Caco-2 (cell line): ENCODE measurements at regions not wholly inside any gene's neighbourhood (a gene's known extent, or its start where the extent isn't known, plus 50 kb on each side); places are given as distances from the start of the nearest gene placed in this dataset.

Experiments used
- BruUV-seq: library from RNA; stranded (reverse); fragments of 400-500 nt; replicated peaks from 2 replicates; lab custom pipeline; 2021; lab: Mats Ljungman, UMichigan
- CTCF ChIA-PET: fragments of 300-600 bp; sonication (Branson Sonifier 250); formaldehyde crosslinking; loops from one replicate; lab custom pipeline; 2022; ENCODE audit warnings: antibody characterized with exemption; lab: Charles Lee
- POLR2A ChIA-PET: fragments of 300-600 bp; sonication (Branson Sonifier 250); formaldehyde crosslinking; loops from one replicate; lab custom pipeline; 2022; ENCODE audit warnings: antibody characterized with exemption; lab: Charles Lee
- DNase-seq, 2 experiments: peaks; one replicate each; pipeline versions ENCODE4 v3.0.0 to v3.0.0-alpha.2; 2020 to 2022
- H3K27me3 ChIP-seq: replicated peaks from 2 replicates; pipeline ENCODE4 v1.6.0; 2011; ENCODE audit warnings: low read length; ENCODE audit not compliant: control insufficient read depth, insufficient read depth
- H3K36me3 ChIP-seq: 2 replicates; pipeline ENCODE4 v1.5.1; 2011; ENCODE audit warnings: low read length; ENCODE audit not compliant: control insufficient read depth, insufficient read depth
- H3K4me1 ChIP-seq: fragments of 250-450 bp; sonication (Bioruptor Pico); 2 replicates; pipeline ENCODE4 v1.5.1; 2020; ENCODE audit warnings: mild to moderate bottlenecking
- H3K4me3 ChIP-seq: 2 replicates; pipeline ENCODE4 v1.5.1; 2011; ENCODE audit warnings: low read depth, mild to moderate bottlenecking, control low read depth, low read length
- H3K9me3 ChIP-seq: fragments of 250-450 bp; sonication (Bioruptor Pico); 2 replicates; pipeline ENCODE4 v1.5.1; 2020; ENCODE audit warnings: mild to moderate bottlenecking, moderate library complexity
- H3K27ac Mint-ChIP-seq: one replicate; pipeline ENCODE4 v1.8.0; 2022; ENCODE audit warnings: mixed read lengths; ENCODE audit not compliant: unreplicated experiment
- H3K27me3 Mint-ChIP-seq: one replicate; pipeline ENCODE4 v1.8.0; 2022; ENCODE audit warnings: mixed read lengths; ENCODE audit not compliant: insufficient read depth, unreplicated experiment
- H3K36me3 Mint-ChIP-seq: one replicate; pipeline ENCODE4 v1.8.0; 2022; ENCODE audit warnings: mild to moderate bottlenecking, mixed read lengths; ENCODE audit not compliant: insufficient read depth, unreplicated experiment
- H3K4me1 Mint-ChIP-seq: one replicate; pipeline ENCODE4 v1.8.0; 2022; ENCODE audit warnings: low read depth, mixed read lengths; ENCODE audit not compliant: unreplicated experiment
- H3K4me3 Mint-ChIP-seq: one replicate; pipeline ENCODE4 v1.8.0; 2022; ENCODE audit warnings: mild to moderate bottlenecking, moderate library complexity, mixed read lengths; ENCODE audit not compliant: unreplicated experiment
- H3K9me3 Mint-ChIP-seq: one replicate; pipeline ENCODE4 v1.8.0; 2022; ENCODE audit warnings: mixed read lengths; ENCODE audit not compliant: unreplicated experiment
- CTCF ChIP-seq, 2 experiments: fragments of 200-600 bp in 1 of 2; IDR thresholded peaks; 1 replicate in 1 of 2; 2 replicates in 1 of 2; pipeline versions ENCODE4 v1.5.1 to v1.8.0; 2011 to 2022; ENCODE audit warnings: antibody characterized with exemption in 1 of 2, control low read depth in 1 of 2, inconsistent platforms in 1 of 2, low read depth in 1 of 2, low read length in 1 of 2, mild to moderate bottlenecking in 1 of 2, moderate library complexity in 1 of 2; ENCODE audit not compliant: insufficient read depth in 1 of 2, severe bottlenecking in 1 of 2, unreplicated experiment in 1 of 2
- intact Hi-C: fragments of 100-400 bp; cut with micrococcal nuclease; formaldehyde crosslinking; loops from one replicate; pipeline ENCODE4 v1.10.0; 2022; ENCODE audit not compliant: unreplicated experiment

- Histone ChIP-seq H3K9me3 (no peaks in the 10 kb centered on the region), H3K4me3 (no peak overlapping the region), H3K36me3 (no peaks in the 10 kb centered on the region), H3K27me3 (no peaks in the 10 kb centered on the region), H3K4me1 (no peaks in the 10 kb centered on the region)
- TF ChIP-seq CTCF (IDR thresholded peaks at IDR 0.05; ENCODE audit: insufficient read depth in 1 of 2, low read depth in 1 of 2, low read length in 1 of 2, severe bottlenecking in 1 of 2, unreplicated experiment in 1 of 2), result no peak
- intact Hi-C loops, result no loop called here
- no TSS peak for BruUV-seq
- ChIA-PET CTCF (no interaction called here), POLR2A (no interaction called here)
- Mint-ChIP-seq H3K36me3 (no peaks in the 10 kb centered on the region), H3K27me3 (no peaks in the 10 kb centered on the region), H3K4me1 (no peaks in the 10 kb centered on the region), H3K9me3 (no peaks in the 10 kb centered on the region), H3K27ac (no peak overlapping the region), H3K4me3 (no peak overlapping the region)
- no peak for DNase-seq
Observed at GRCh38 chr9:26535151-26535550, 357.5 kb downstream of the CAAP1 start.

- Histone ChIP-seq H3K27me3 (no peaks in the 10 kb centered on the region), H3K36me3 (no peaks in the 10 kb centered on the region), H3K4me1 (no peaks in the 10 kb centered on the region), H3K9me3 (no peaks in the 10 kb centered on the region), H3K4me3 (no peak overlapping the region)
- Mint-ChIP-seq H3K9me3 (no peaks in the 10 kb centered on the region), H3K4me1 (no peaks in the 10 kb centered on the region), H3K27me3 (no peaks in the 10 kb centered on the region), H3K36me3 (no peaks in the 10 kb centered on the region), H3K4me3 (no peak overlapping the region), H3K27ac (no peak overlapping the region)
- ChIA-PET POLR2A (no interaction called here), CTCF (no interaction called here)
- no peak for TF ChIP-seq CTCF (IDR thresholded peaks at IDR 0.05; ENCODE audit: insufficient read depth in 1 of 2, low read depth in 1 of 2, low read length in 1 of 2, severe bottlenecking in 1 of 2, unreplicated experiment in 1 of 2)
- no TSS peak for BruUV-seq
- intact Hi-C loops, result no loop called here
- no peak for DNase-seq
Observed at GRCh38 chr9:26530841-26531240, 361.8 kb downstream of the CAAP1 start.

- Mint-ChIP-seq H3K27ac (no peak overlapping the region), H3K36me3 (no peaks in the 10 kb centered on the region), H3K27me3 (no peaks in the 10 kb centered on the region), H3K9me3 (no peaks in the 10 kb centered on the region), H3K4me1 (no peaks in the 10 kb centered on the region), H3K4me3 (no peak overlapping the region)
- TF ChIP-seq CTCF (IDR thresholded peaks at IDR 0.05; ENCODE audit: insufficient read depth in 1 of 2, low read depth in 1 of 2, low read length in 1 of 2, severe bottlenecking in 1 of 2, unreplicated experiment in 1 of 2), result no peak
- no peak for DNase-seq
- no peaks in the 10 kb centered on the region for H3K4me1 ChIP-seq
- no peaks in the 10 kb centered on the region for H3K36me3 ChIP-seq
- intact Hi-C loops, result no loop called here
- no peak overlapping the region for H3K4me3 ChIP-seq
- ChIA-PET CTCF (no interaction called here), POLR2A (no interaction called here)
- no peaks in the 10 kb centered on the region for H3K9me3 ChIP-seq
- no TSS peak for BruUV-seq
- H3K27me3 ChIP-seq, result no peaks in the 10 kb centered on the region
Observed at GRCh38 chr9:26527931-26528330, 364.7 kb downstream of the CAAP1 start.
